Hematopoietic multipotent progenitor cell (in vitro differentiated cells): ENCODE measurements at regions not wholly inside any gene's neighbourhood (a gene's known extent, or its start where the extent isn't known, plus 50 kb on each side); places are given as distances from the start of the nearest gene placed in this dataset.

ENCODE experiments used
- DNase-seq, 3 donors: peaks; one replicate each; pipeline ENCODE4 v3.0.0-alpha.2; 2011 to 2015; ENCODE audit warnings: low read depth in 2 of 3, low spot score in 2 of 3

DNA sequence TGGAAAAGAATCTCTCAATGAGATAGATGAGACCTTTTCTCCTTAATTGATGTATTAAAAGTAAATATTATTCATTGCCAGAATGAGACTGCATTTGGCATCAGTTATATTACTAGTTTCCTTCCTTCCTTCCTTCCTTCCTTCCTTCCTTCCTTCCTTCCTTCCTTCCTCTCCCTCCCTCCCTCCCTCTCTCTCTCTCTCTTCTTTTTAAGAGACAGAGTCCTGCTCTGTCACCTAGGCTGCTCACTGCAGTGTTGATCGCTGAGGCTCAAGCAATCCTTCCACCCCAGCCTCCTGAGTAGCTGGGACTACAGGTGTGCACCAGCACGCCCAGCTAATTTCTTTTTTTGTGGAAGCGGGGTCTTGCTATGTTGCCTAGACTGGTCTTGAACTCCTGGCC lies 50.4 kb upstream of the ARX start:
- no peak for DNase-seq
